Left cardiac atrium (tissue), 4 donors: ENCODE measurements at regions not wholly inside any gene's neighbourhood (a gene's known extent, or its start where the extent isn't known, plus 50 kb on each side); places are given as distances from the start of the nearest gene placed in this dataset.
A peak's percentile ranks its signal among the peaks of the same experiment; 100 is the strongest.
"Not testable (repeated sequence)": the region's sequence is repeated elsewhere in the genome, so short reads cannot be mapped to it uniquely, and the experiment has no call there.

Source experiments
- ATAC-seq, 2 donors: fragments of 200-7000 bp; cut with Tn5 transposase; one replicate each; pipeline ENCODE4 v1.9.1; 2020; ENCODE audit warnings: mild to moderate bottlenecking in 2 of 2, moderate library complexity in 2 of 2
- DNase-seq: peaks from one replicate; pipeline ENCODE4 v3.0.0-alpha.2; 2020
- intact Hi-C, 2 donors: fragments of 100-400 bp; cut with DNase I; formaldehyde crosslinking; loops; one replicate each; pipeline versions ENCODE4 v1.14.1 to v1.15.1; 2022 to 2023
- donor health status: DM: no; HTN: yes; CAD: no.
- donor health status: DM: no; HTN: yes; CAD: no; lungs with severe emphysema.
- donor health status: DM: yes; HTN: yes; CAD: no.
- donor health status: Dilated cardiomyopathy.

DNA sequence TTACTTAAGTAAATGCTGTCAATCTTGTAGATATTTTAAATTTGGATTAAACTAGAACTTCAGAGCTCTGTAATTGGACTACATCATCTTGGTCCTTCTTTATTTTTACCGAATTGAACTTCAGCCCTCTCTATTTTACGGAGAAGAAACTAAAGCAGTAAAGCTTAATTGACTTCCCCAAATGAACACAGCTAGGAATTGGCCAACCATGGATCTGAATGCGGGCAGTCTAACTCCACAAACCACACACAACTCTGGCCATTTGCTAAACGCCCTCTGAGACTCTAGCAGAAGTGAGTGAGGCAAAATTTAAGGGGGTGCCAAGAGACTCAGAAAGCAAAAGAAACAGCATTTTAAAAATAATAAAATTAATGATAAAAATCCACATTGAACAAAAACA is 86.3 kb upstream of the KCTD1 start:
- DNase-seq (no peak), ATAC-seq (no peak)
- intact Hi-C loops, result no loop called here

DNA sequence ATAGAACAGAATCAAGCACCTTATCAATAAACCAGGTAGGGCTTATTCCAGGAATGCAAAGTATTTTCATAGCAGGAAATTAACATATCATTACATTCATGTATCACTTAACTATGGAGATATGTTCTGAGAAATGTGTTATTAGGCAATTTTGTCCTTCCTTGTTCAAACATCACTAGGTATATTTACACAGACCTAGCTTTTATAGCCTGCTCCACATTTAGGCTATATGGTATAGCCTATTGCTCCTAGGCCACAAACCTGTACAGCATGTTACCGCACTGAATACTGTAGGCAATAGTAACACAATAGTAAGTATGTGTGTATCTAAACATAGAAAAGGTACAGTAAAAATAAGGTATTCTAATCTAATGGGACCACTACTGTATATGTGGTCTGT is 82.8 kb upstream of the KCTD1 start:
- no peak for DNase-seq
- ATAC-seq, result no peak
- intact Hi-C loops, result no loop called here

DNA sequence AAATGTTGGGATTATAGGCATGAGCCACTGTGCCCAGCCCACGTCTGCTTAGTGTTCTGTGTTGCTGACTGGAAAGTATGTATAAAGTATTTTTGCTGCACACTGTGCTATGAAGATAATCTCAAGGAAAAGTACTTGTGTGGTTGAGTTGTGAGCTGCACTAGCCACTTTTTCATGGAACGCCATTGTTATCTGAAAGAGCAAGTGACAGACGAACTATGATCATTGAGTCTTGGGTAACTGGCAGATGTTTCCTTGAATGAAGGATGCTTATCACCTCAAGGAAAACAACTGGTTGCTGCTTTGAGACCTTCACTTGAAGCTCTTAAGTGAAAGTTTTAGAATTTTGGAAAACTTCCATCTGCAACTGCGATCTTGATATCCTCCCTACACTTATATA is 82.2 kb upstream of the KCTD1 start:
- ATAC-seq (no peak), DNase-seq (no peak)
- intact Hi-C loops, result no loop called here

DNA sequence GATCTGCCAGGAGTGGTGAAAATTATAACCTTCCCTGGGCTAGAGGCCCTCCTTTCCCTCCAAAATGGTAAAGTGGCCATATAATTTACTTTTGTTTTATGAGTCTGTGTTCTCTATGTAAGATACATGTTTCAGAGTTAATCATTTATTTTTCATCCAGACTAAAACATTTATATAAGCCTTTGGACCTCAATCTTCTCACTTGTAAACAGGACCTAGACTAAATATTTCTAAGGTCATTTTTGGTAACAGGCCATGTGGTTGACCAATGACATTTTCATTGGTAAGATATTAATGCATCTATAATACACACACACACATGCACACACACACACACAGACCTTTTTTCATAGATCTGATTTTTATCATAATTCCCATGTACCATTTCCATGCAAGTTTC is 79.7 kb upstream of the KCTD1 start:
- DNase-seq, result no peak
- ATAC-seq, result no peak
- intact Hi-C loops, result no loop called here

DNA sequence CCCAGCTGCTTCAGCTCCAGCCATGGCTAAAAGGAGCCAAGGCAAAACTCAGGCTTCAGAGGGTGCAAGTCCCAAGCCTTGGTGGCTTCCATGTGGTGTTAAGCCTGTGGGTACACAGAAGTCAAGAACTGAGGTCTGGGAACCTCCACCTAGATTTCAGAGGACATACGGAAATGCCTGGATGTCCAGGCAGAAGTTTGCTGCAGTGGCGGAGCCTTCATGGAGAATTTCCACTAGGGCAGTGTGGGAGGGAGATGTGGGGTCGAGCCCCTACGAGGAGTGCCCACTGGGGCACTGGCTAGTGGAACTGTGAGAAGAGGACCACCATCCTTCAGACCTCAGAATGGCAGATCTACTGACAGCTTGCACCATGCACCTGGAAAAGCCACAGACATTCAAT is 76.1 kb upstream of the KCTD1 start:
- DNase-seq (no peak), ATAC-seq (no peak)
- intact Hi-C loops, result loop anchor here in 1 of 2 donors (5.0 kb wide), 1 partner anchor 143 kb away; no protein-coding TSS in a partner anchor

DNA sequence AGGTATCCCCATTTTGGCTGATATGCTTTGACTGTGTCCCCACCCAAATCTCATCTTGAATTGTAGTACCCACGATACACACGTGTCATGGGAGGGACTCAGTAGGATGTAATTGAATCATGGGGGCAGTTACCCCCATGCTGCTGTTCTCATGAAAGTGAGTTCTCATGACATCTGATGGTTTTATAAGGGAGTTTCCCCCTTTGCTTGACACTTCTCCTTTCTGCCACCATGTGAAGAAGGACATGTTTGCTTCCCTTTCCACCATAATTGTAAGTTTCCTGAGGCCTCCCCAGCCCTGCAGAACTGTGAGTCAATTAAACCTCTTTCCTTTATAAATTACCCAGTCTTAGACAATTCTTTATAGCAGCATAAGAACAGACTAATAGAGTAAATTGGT is 75.0 kb upstream of the KCTD1 start:
- not testable (repeated sequence) for ATAC-seq
- intact Hi-C loops, result loop anchor here in 1 of 2 donors (5.0 kb wide), 1 partner anchor 144 kb away; no protein-coding TSS in a partner anchor

DNA sequence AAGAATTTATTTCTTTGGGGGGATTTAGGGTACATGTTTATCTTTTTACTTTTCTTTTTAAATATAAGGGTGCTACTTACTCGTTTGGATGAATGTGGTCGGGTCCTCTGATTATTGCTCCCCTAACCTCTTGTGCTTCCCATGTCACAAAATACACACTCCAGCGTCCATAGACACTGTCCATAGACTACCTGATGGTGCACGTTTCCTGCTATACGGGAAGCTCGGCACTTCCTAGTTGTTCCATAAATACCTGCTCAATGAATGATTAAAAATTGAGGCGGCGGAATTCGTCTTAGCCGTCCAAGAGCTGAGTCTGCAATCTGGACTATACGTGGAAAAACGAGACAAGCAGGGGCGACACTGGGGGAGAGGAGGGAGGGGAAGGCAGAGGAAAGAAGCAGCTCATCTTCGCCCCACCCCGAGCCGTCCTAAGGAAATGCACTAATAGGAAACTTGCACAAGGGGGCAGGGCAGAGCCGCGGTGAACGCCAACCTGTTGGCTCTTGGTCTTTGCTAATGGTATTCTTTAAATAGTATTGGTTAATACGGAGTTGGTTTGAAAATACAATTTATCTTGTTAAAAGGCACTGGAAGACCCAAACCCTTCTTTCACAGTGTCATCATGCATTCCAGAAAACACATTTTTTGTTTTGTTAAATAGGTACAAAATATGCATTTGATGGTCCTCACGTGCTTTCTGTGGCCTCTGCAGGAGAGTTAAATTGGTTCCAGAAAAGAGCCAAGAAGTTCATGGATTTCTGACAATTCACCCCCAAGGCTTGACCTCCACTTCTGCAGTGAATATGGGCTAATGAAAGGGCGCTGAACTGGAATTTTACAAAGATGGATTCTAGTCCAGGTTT is 73.0 kb upstream of the KCTD1 start:
- DNase-seq (peak; percentile 56), ATAC-seq (peak; percentile 77 to 83)

More for the DNA sequence above, 75.0 kb upstream of the KCTD1 start:
- DNase-seq, result not testable (repeated sequence)

DNA sequence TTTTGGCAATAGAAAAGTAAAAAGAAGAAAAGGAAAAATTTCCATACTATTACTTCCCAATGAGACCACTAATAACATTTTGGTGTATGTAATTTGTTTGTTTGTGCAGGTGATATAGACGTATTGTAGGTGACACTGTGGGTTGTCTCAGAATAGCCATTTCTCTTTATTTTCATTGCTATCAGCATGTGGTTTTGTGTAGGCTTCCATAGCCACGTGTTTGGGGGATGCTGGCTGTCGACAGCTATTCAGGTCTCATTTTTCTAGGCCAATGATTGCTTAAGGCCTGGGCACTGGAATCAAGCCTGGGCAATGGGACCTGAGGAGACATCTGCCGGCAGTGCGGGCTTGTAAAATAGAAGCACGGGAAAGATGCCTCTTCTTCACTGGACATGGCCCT is 71.0 kb upstream of the KCTD1 start:
- intact Hi-C loops, result no loop called here
- ATAC-seq, result no peak

More for the DNA sequence above, 73.0 kb upstream of the KCTD1 start:
- intact Hi-C loops, result loop anchor here (1.0 to 5.0 kb wide), 2 partner anchors 146 to 151 kb away; no protein-coding TSS in a partner anchor

DNA sequence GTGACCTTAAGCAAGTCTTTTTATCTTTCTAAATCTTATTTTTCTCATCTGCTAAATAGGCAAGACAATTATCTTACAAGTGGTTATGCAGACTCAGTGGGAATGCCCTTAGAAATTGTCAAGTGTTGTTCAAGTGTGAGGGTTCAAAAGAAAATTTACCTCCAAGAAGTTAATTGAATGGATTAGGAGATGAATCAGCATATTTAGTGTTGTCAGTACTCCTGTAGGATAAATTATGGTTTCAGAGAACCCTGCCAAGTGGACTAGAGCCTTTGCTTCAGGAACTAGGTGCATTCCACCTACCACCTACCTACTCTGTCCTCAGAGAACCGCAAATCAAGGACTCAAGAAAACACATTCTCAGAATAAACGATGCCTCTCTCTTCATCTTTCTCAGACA is 69.8 kb upstream of the KCTD1 start:
- intact Hi-C loops, result no loop called here
- DNase-seq (no peak), ATAC-seq (no peak)

More for the DNA sequence above, 71.0 kb upstream of the KCTD1 start:
- no peak for DNase-seq

DNA sequence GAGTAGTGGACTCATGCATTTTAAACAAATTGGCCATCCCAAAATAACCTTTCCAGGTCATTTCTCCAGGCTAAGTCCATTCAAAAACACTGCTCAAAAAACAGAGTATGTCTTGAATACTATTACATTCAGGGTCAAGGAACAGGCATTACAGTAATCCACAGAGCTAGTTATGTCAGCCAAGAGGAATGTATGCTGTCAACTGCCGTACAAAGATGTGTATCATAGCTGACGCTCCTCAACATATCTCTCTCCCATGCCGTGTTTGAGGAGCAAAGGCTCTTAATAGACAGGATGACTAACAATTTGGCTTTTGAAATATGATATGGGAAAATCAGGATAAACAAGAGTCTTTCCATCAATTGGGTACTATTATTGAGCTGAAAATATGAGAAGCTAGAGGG is 68.8 kb upstream of the KCTD1 start:
- DNase-seq, result no peak
- ATAC-seq, result peak in 1 of 2 donors; percentile 85
- intact Hi-C loops, result no loop called here

DNA sequence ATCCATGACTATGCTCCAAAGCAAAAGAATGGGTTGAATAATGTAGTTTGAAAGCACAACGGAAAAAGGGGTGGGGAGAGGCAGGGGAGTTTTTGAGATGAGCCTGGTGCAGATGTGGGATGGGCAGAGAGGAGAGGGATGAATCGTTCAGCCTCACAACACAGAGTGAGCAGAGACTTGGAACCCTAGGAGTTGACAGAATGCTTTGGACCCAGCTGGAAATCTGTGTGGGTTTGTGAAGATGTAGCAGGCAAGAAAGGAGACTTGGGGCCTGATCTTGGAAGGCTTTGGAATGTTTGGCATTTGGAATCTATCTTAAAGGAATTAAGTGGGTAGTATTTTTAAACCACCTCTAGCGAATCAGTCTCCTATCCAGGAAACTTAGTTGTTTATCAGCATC is 66.0 kb upstream of the KCTD1 start:
- ATAC-seq, result no peak
- DNase-seq, result no peak
- intact Hi-C loops, result no loop called here
